GM21390 (cell line): ENCODE measurements at regions not wholly inside any gene's neighbourhood (a gene's known extent, or its start where the extent isn't known, plus 50 kb on each side); places are given as distances from the start of the nearest gene placed in this dataset.

Experiments used
- ATAC-seq: cut with Tn5 transposase; IDR thresholded peaks from one replicate; pipeline ENCODE4 v1.9.1; 2021; ENCODE audit not compliant: unreplicated experiment

DNA sequence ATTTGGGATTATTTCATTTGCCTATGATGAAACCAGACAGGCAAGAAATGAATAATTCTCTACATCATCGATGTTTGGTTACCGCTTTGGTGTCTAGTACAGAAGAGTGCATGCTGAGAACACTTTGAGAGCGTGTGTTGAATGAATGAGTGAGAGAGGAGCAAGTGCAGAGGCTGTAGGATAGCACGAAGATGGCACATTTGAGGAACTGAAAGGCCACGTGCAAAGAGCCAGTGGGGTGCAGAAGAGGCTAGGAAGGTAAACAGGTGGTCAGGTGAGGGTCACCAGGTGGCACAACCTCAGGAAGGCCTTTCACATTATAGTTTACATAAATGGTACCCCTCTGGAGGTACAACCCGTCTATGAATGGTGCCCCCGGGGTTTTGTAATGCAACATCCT is 80.1 kb upstream of the SPHKAP start:
- no peak for ATAC-seq

DNA sequence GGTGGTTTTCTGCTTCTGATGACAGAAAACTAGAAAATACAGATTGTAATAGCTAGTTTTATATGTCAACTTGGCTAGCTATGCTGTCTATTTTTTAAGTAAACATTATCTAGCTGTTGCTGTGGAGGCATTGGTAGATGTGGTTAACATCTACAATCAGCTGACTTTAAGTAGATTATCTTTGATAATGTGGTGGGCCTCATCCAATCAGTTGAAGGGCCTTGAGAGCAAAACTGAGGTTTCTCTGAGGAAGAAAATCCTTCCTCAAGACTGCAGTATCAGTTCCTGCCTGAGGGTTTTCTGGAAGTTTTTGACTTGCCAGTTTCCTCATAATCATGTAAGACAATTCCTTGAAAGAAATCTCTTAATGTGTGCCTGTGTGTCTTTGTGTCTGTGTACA is 75.9 kb upstream of the SPHKAP start:
- no peak for ATAC-seq

DNA sequence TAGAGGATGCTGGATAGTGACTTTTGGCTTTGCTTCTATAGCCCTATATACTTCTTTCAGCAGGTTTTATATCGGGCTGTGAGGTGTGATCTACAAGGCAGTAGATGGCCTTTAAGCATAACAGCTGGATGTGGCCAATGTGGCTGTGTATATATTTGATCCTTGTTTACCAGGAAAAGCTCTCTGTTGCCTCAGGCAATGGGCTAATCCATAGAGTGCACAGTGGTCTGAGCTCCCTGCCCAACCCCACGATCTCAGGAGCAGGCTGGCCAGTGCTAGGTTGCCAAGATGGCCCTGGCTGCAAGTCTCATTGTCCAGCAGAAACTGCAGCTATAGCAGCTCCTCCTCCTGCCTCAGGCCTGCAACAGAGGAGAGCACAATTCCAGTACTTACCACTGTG is 72.3 kb upstream of the SPHKAP start:
- no peak for ATAC-seq

DNA sequence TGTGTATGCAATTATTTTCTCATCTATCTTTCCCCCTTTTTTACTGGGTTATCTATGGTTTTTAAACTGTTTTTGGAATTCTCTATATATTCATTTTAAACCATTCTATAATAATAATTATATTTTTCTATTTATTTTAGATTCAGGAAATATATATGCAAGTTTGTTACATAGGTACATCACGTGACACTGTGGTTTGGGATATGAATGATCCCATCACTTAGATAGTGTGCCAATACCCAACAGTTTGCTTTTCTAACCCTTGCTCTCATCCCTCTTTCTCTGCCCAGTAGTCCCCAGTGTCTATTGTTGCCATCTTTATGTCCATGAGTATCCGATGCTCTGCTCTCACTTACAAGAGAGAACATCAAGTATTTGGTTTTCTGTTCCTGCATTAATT is 65.8 kb upstream of the SPHKAP start:
- no peak for ATAC-seq

DNA sequence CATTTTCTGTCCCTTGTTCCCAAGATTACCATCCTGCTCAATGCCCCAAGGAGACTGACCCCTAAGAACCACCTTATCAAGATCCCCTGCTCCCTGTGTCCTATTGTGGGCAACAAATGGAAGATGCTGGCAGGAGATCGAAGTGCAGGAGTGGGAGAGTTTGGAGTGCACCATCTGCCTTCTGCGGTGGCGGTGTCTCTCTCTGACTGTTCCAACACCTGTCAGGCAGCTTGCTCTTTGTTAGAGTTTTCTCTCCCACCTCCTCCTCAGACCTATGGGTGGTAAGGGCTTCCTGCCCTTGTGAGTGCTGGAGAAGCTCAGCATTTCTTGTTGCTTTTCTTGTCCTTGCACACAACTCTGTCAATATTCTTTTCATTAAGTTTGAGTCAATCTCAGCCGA is 64.1 kb upstream of the SPHKAP start:
- ATAC-seq = no peak

DNA sequence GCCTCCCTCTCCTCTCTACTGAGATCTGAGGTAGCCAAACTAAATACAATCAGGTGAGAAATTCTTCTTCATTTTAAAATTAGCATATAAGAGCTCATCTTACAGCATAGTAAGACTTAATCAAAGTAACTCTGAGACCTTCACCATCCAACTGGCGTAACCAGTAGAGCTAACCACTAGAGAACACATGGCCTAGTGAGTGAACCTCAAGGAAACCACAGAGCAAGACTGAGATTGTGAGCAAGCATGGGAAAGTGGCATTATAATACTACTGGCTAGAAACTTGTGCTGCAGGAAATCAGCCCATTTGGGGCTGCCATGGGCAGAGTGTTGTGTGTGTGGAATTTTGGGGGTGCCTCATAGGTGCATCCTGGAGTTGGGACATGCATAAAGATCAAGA is 61.1 kb upstream of the SPHKAP start:
- no peak for ATAC-seq

DNA sequence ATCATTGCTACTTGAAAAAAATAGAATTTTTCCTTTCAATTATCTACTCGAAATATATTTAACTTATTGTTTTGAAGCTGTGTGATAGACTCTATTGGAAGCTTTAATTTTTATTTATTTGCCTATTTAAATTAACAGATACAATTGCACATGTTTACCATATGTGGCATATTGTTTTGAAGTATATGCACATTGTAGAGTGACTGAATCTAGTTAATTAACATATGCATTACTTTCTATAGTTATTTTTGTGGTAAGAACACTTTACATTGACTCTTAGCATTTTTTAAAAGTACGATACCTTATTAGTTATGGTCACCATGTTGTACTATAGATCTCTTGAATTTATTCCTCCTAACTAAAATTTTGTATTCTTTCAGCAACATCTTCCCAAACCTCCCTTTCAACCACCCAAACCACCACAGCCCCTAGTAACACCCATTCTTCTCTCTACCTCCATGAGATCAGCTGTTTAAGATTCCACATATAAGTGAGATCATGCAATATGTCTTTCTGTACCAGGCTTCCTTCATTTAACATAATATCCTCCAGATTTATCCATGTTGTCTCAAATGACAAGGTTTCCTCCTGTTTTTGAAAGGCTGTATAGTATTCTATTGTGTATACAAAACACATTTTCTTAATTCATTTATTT is 58.5 kb upstream of the SPHKAP start:
- no peak for ATAC-seq

DNA sequence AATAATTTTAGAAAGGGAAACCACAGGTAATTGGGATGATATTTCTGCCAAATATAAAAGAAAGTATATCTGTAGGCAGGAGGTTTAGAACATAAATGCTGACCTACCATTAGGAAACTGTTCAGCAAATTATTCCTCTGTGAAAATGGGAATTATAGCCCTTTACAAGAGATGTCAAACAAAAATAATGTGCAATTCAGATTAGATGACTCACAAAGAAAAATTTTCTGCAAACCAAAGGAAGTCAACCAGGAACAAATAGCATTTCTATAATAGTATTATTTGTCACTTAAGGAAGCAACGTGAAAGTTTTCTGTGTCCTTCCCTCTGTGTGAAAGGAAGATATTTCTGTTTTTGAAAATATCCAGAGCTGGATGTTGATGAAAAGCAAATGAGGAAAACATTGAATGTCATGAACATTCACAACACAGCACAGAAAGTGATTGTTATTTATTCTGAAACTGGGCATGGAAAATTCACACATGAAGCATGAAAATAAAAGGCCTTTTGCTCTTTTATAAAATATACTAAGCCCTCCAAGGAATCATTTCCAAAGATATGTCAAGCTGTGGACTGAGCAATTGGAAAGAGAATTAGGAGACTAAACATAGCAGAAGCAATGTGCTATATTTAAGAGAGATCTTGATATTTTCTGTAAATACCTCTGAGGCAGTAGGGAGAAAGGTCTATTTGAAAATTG is 57.9 kb upstream of the SPHKAP start:
- ATAC-seq = no peak
